Activated B cell treated with CpG ODN at 0.5 μM for 24 hours (primary cell): ENCODE measurements at regions not wholly inside any gene's neighbourhood (a gene's known extent, or its start where the extent isn't known, plus 50 kb on each side); places are given as distances from the start of the nearest gene placed in this dataset.

ENCODE experiments used
- ATAC-seq: fragments of 200-7000 bp; cut with Tn5 transposase; one replicate; pipeline ENCODE4 v1.10.0; 2021; ENCODE audit warnings: low read depth, mild to moderate bottlenecking, moderate library complexity
- CTCF ChIA-PET: fragments of 350-600 bp; sonication (Branson Sonifier 250); formaldehyde crosslinking; loops from one replicate; lab custom pipeline; 2021; ENCODE audit warnings: antibody characterized with exemption; lab: Charles Lee
- POLR2A ChIA-PET: fragments of 350-600 bp; sonication (Branson Sonifier 250); formaldehyde crosslinking; loops from one replicate; lab custom pipeline; 2021; ENCODE audit warnings: antibody characterized with exemption; lab: Charles Lee
- DNase-seq: peaks from one replicate; pipeline ENCODE4 v3.0.0; 2022
- H3K27ac Mint-ChIP-seq: one replicate; pipeline ENCODE4 v1.8.0; 2020; ENCODE audit warnings: mixed read lengths
- H3K27me3 Mint-ChIP-seq: one replicate; pipeline ENCODE4 v1.8.0; 2021; ENCODE audit warnings: mixed read lengths
- H3K36me3 Mint-ChIP-seq: one replicate; pipeline ENCODE4 v1.8.0; 2021; ENCODE audit warnings: low read depth, mixed read lengths
- H3K4me1 Mint-ChIP-seq: one replicate; pipeline ENCODE4 v1.8.0; 2021; ENCODE audit warnings: mixed read lengths
- H3K4me3 Mint-ChIP-seq: one replicate; pipeline ENCODE4 v1.8.0; 2020; ENCODE audit warnings: mild to moderate bottlenecking, mixed read lengths
- H3K9me3 Mint-ChIP-seq: one replicate; pipeline ENCODE4 v1.8.0; 2020; ENCODE audit warnings: mixed read lengths
- CTCF ChIP-seq: fragments of 200-600 bp; IDR thresholded peaks from one replicate; pipeline ENCODE4 v1.8.0; 2022; ENCODE audit warnings: antibody characterized with exemption, mild to moderate bottlenecking
- intact Hi-C: fragments of 100-400 bp; cut with micrococcal nuclease; formaldehyde crosslinking; loops from one replicate; pipeline ENCODE4 v1.15.1; 2024

- no peaks in the 10 kb centered on the region for H3K27me3 Mint-ChIP-seq
- ATAC-seq = no peak
- no peaks in the 10 kb centered on the region for H3K4me1 Mint-ChIP-seq
- no peaks in the 10 kb centered on the region for H3K36me3 Mint-ChIP-seq
- H3K4me3 Mint-ChIP-seq = no peak overlapping the region
- no peaks in the 10 kb centered on the region for H3K9me3 Mint-ChIP-seq
- ChIA-PET CTCF (no interaction called here), POLR2A (no interaction called here)
- TF ChIP-seq CTCF = no peak
- no peak overlapping the region for H3K27ac Mint-ChIP-seq
- intact Hi-C loops = no loop called here
- DNase-seq = no peak
Measured at GRCh38 chr9:118271331-118271730, 567.1 kb downstream of the TLR4 start.

GRCh38 chr9:118271936-118272335 lies 567.7 kb downstream of the TLR4 start:
- no peak for ATAC-seq
- DNase-seq = no peak
- ChIA-PET POLR2A (no interaction called here), CTCF (no interaction called here)
- no peak for TF ChIP-seq CTCF
- Mint-ChIP-seq H3K9me3 (no peaks in the 10 kb centered on the region), H3K4me1 (no peaks in the 10 kb centered on the region), H3K36me3 (no peaks in the 10 kb centered on the region), H3K27ac (no peak overlapping the region), H3K4me3 (no peak overlapping the region), H3K27me3 (no peaks in the 10 kb centered on the region)
- intact Hi-C loops = no loop called here

GRCh38 chr9:118273048-118273447 lies 568.8 kb downstream of the TLR4 start:
- Mint-ChIP-seq H3K36me3 (no peaks in the 10 kb centered on the region), H3K4me1 (no peaks in the 10 kb centered on the region), H3K4me3 (no peak overlapping the region), H3K27me3 (no peaks in the 10 kb centered on the region), H3K27ac (no peak overlapping the region), H3K9me3 (no peaks in the 10 kb centered on the region)
- DNase-seq = no peak
- ChIA-PET CTCF (no interaction called here), POLR2A (no interaction called here)
- intact Hi-C loops = no loop called here
- ATAC-seq = no peak
- TF ChIP-seq CTCF = no peak

GRCh38 chr9:118276784-118277183 lies 572.6 kb downstream of the TLR4 start:
- H3K9me3 Mint-ChIP-seq = no peaks in the 10 kb centered on the region
- ChIA-PET CTCF (no interaction called here), POLR2A (no interaction called here)

GRCh38 chr9:118281772-118282171 lies 577.6 kb downstream of the TLR4 start:
- DNase-seq = no peak
- Mint-ChIP-seq H3K9me3 (no peaks in the 10 kb centered on the region), H3K4me1 (no peaks in the 10 kb centered on the region), H3K36me3 (no peaks in the 10 kb centered on the region), H3K4me3 (no peak overlapping the region), H3K27me3 (no peaks in the 10 kb centered on the region), H3K27ac (no peak overlapping the region)
- ChIA-PET POLR2A (no interaction called here), CTCF (no interaction called here)
- ATAC-seq = no peak
- TF ChIP-seq CTCF = no peak
- intact Hi-C loops = loop anchor here (10.0 kb wide), 1 partner anchor 637 kb away; no protein-coding TSS in a partner anchor

More at GRCh38 chr9:118276784-118277183, 572.6 kb downstream of the TLR4 start:
- Mint-ChIP-seq H3K36me3 (no peaks in the 10 kb centered on the region), H3K27me3 (no peaks in the 10 kb centered on the region), H3K4me1 (no peaks in the 10 kb centered on the region), H3K4me3 (no peak overlapping the region), H3K27ac (no peak overlapping the region)
- ATAC-seq = no peak
- intact Hi-C loops = no loop called here
- no peak for DNase-seq
- no peak for TF ChIP-seq CTCF
